Endothelial cell (in vitro differentiated cells): ENCODE measurements at regions not wholly inside any gene's neighbourhood (a gene's known extent, or its start where the extent isn't known, plus 50 kb on each side); places are given as distances from the start of the nearest gene placed in this dataset.

ENCODE experiments used
- DNase-seq: peaks from one replicate; pipeline ENCODE4 v3.0.0; 2021; ENCODE audit warnings: low spot score
- H3K27ac Mint-ChIP-seq: one replicate; pipeline ENCODE4 v1.8.0; 2021; ENCODE audit warnings: mixed read lengths, inconsistent platforms; ENCODE audit not compliant: unreplicated experiment
- H3K27me3 Mint-ChIP-seq: one replicate; pipeline ENCODE4 v1.8.0; 2021; ENCODE audit warnings: mild to moderate bottlenecking, moderate library complexity, mixed read lengths, inconsistent platforms; ENCODE audit not compliant: unreplicated experiment
- H3K36me3 Mint-ChIP-seq: one replicate; pipeline ENCODE4 v1.8.0; 2021; ENCODE audit warnings: mild to moderate bottlenecking, low read depth, mixed read lengths, inconsistent platforms; ENCODE audit not compliant: unreplicated experiment
- H3K4me1 Mint-ChIP-seq: one replicate; pipeline ENCODE4 v1.8.0; 2021; ENCODE audit warnings: mild to moderate bottlenecking, mixed read lengths, inconsistent platforms; ENCODE audit not compliant: unreplicated experiment
- H3K4me3 Mint-ChIP-seq: one replicate; pipeline ENCODE4 v1.8.0; 2021; ENCODE audit warnings: mild to moderate bottlenecking, mixed read lengths, inconsistent platforms; ENCODE audit not compliant: unreplicated experiment
- H3K9me3 Mint-ChIP-seq: one replicate; pipeline ENCODE4 v1.8.0; 2021; ENCODE audit warnings: mixed read lengths, inconsistent platforms; ENCODE audit not compliant: unreplicated experiment
- TF ChIP-seq, protein P1 (sequence below): fragments of 200-600 bp; sonication (generic); IDR thresholded peaks from one replicate; pipeline ENCODE4 v1.5.0; 2021; ENCODE audit warnings: antibody characterized with exemption; ENCODE audit not compliant: unreplicated experiment

DNA sequence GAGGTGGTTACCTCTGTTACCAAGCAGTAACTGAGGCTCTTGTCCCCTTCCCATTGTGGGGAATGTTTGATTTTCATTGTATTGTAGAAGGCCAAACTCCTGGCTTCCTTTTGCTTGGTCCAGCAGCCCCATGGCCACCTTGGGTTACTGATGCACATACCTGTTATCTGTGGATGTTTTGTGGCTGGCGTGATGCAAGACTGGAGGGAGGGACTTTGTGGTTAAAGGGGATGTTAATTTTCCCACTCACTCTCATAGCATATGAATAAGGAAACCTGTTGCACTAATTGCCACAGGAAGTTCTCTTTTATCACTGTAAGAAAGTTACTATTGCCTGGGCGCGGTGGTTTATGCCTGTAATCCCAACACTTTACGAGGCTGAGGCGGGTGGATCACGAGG, 168.6 kb upstream of the HS3ST4 start:
- Mint-ChIP-seq H3K27me3 (peaks cover 2% of the 10 kb centered on the region), H3K9me3 (peaks cover 8% of the 10 kb centered on the region), H3K4me3 (no peak overlapping the region), H3K4me1 (peaks cover 4% of the 10 kb centered on the region), H3K36me3 (no peaks in the 10 kb centered on the region), H3K27ac (no peak overlapping the region)
- no peak for DNase-seq
- TF ChIP-seq, protein P1, sequence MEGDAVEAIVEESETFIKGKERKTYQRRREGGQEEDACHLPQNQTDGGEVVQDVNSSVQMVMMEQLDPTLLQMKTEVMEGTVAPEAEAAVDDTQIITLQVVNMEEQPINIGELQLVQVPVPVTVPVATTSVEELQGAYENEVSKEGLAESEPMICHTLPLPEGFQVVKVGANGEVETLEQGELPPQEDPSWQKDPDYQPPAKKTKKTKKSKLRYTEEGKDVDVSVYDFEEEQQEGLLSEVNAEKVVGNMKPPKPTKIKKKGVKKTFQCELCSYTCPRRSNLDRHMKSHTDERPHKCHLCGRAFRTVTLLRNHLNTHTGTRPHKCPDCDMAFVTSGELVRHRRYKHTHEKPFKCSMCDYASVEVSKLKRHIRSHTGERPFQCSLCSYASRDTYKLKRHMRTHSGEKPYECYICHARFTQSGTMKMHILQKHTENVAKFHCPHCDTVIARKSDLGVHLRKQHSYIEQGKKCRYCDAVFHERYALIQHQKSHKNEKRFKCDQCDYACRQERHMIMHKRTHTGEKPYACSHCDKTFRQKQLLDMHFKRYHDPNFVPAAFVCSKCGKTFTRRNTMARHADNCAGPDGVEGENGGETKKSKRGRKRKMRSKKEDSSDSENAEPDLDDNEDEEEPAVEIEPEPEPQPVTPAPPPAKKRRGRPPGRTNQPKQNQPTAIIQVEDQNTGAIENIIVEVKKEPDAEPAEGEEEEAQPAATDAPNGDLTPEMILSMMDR = no peak

DNA sequence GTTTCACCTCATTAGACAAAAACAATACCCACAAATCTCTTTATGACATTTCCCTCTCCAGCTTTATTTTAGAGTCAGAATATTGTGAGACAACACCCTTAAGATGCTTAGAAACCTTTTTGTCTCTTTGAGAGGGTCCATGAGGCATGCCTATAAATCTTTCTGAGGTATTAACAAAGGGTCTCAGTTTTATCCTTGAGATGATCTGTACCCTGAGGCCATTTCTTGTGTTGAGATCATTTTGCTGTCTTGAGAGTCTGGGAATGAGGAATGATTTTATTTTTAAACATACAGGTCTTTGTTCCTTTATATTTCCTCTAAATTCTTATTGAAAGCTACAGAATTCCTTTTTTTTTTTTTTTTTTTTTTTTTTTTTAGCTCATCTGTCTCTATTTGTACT, 179.7 kb upstream of the HS3ST4 start:
- H3K4me3 Mint-ChIP-seq = no peak overlapping the region
- peaks cover 3% of the 10 kb centered on the region for H3K4me1 Mint-ChIP-seq
- DNase-seq = no peak
- H3K36me3 Mint-ChIP-seq = no peaks in the 10 kb centered on the region
- no peaks in the 10 kb centered on the region for H3K27me3 Mint-ChIP-seq
- H3K27ac Mint-ChIP-seq = no peak overlapping the region
- H3K9me3 Mint-ChIP-seq = no peaks in the 10 kb centered on the region
- TF ChIP-seq, protein P1 = no peak

DNA sequence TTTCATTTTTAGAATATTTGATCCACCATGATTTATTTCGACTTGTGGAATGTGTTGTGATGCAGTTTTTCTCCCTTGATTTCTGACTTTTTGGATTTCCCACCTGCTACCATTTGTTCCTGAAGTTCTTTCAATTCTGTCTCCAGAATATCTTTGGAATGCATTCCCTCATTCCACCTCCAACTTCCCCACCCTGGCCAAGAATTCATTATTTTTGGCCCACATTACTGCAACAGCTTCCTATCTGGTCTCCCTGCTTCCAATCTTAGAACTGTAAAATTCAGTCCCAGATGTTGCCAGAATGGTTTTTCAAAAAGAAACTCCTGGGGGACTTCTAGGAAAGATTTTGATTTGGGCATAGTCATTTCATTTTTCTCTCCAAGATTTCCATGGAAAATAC, 182.3 kb upstream of the HS3ST4 start:
- H3K9me3 Mint-ChIP-seq = no peaks in the 10 kb centered on the region
- H3K36me3 Mint-ChIP-seq = no peaks in the 10 kb centered on the region
- no peak overlapping the region for H3K4me3 Mint-ChIP-seq
- H3K27me3 Mint-ChIP-seq = no peaks in the 10 kb centered on the region
- H3K4me1 Mint-ChIP-seq = peaks cover 3% of the 10 kb centered on the region
- no peak for DNase-seq
- no peak overlapping the region for H3K27ac Mint-ChIP-seq
- TF ChIP-seq, protein P1 = no peak

DNA sequence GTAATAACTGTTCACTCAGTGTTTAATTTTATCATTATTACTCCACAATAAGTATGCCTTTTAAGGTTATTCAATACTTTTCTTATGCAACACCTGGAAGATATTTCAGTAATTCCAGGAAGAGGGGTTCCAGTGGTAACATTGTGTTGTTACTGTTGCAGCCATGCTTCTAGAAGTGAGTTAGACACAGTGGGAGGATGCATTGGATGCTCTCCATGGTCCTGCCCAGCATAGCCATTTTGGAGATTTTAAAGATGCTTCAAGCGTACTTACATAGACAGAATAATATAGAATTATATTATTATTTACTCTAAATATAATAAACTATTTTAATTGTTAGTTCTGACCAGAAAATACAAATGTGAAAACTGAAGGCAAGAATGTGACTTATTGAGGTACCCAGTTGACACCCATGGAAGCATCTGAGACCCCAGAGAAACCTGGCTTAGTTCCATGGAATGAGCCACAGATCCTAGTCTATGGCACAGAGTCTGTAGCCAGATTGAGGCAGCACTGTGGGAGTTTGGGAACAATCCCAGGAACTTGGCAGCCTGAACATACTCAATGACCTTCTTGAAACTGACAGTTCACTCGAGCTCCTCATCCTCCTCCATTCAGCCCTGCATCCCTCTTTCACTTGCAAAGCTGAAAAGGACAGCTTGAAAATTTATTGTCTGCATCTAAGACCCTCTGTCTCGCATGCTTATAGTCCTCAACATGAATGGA, 190.1 kb upstream of the HS3ST4 start:
- Mint-ChIP-seq H3K9me3 (no peaks in the 10 kb centered on the region), H3K36me3 (no peaks in the 10 kb centered on the region), H3K27ac (no peak overlapping the region), H3K27me3 (no peaks in the 10 kb centered on the region), H3K4me3 (no peak overlapping the region), H3K4me1 (no peaks in the 10 kb centered on the region)
- TF ChIP-seq, protein P1 = no peak
- DNase-seq = peak; percentile 8

DNA sequence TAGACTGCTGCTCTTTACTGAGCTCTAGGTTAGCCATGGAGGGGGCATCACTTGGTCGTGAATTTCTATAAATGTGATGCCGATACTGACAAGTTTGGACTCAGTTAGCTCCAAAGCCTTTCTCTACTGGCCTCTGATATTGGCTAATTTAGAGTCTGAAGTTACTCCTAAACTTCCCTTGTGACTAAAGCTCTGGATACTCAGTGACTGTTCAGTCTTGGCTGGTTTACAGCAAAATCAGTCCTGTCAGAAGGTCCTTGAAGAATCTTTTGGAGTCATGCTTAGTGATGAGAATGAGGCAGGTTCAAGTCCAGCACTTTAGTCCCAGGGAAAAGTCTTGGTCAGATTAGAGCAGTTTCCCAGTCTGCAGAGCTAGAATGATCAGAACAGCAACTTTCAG, 197.5 kb upstream of the HS3ST4 start:
- no peak overlapping the region for H3K4me3 Mint-ChIP-seq
- no peak overlapping the region for H3K27ac Mint-ChIP-seq
- H3K4me1 Mint-ChIP-seq = no peaks in the 10 kb centered on the region
- DNase-seq = no peak
- no peaks in the 10 kb centered on the region for H3K36me3 Mint-ChIP-seq
- no peaks in the 10 kb centered on the region for H3K27me3 Mint-ChIP-seq
- H3K9me3 Mint-ChIP-seq = no peaks in the 10 kb centered on the region
- TF ChIP-seq, protein P1 = no peak
